Keratinocyte (primary cell): ENCODE measurements at regions not wholly inside any gene's neighbourhood (a gene's known extent, or its start where the extent isn't known, plus 50 kb on each side); places are given as distances from the start of the nearest gene placed in this dataset.

Experiments used
- CTCF ChIP-seq, 3 experiments: IDR thresholded peaks in 1 of 3; conservative IDR thresholded peaks in 1 of 3; optimal IDR thresholded peaks in 1 of 3; 2 replicates in 2 of 3; 3 replicates in 1 of 3; pipeline versions ENCODE3 to v1.5.1; 2011; ENCODE audit warnings: low read length in 3 of 3, mild to moderate bottlenecking in 3 of 3, moderate library complexity in 2 of 3, control low read depth in 1 of 3, inconsistent platforms in 1 of 3; ENCODE audit not compliant: insufficient read depth in 2 of 3; ENCODE audit errors: extremely low read depth in 1 of 3
- EZH2 ChIP-seq: IDR thresholded peaks from one replicate; pipeline ENCODE4 v1.6.1; 2012; ENCODE audit warnings: inconsistent platforms, mild to moderate bottlenecking, low read length, moderate library complexity

DNA sequence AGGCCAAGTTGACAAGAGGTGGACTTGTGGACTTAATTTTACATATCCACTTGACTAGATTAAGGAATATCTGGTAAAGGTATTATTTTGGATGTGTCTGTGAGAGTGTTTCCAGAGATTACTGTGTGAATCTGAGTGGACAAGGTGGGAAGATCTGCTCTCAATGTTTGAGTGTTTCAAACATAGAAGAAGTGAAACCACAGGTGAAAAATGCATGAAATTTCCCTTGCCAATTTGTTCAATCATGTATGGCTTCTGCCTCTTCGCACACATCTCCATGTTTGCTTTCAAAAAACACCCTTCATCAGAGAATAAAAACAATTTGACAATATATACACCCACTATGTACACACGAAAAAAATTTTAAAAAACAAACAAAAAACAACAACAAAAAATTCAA is 152.7 kb downstream of the SALL1 start:
- TF ChIP-seq CTCF (optimal IDR thresholded peaks at IDR 0.05 in 1 of 3, IDR thresholded peaks at IDR 0.05 in 1 of 3, conservative IDR thresholded peaks at IDR 0.05 in 1 of 3; ENCODE audit: extremely low read depth in 1 of 3, insufficient read depth in 2 of 3, low read length in 3 of 3) = no peak
- no peak for TF ChIP-seq EZH2
